OCI-LY1 (cell line): ENCODE measurements at regions not wholly inside any gene's neighbourhood (a gene's known extent, or its start where the extent isn't known, plus 50 kb on each side); places are given as distances from the start of the nearest gene placed in this dataset.

Experiments
- H2AFZ ChIP-seq: fragments of 200-600 bp; sonication (generic), shearing (Covaris generic); 2 replicates; pipeline ENCODE4 v1.6.0; 2014; ENCODE audit warnings: antibody characterized with exemption, mild to moderate bottlenecking, low read length
- H3F3A ChIP-seq: fragments of 200-600 bp; sonication (generic), shearing (Covaris generic); 2 replicates; pipeline ENCODE4 v1.6.0; 2014; ENCODE audit warnings: mild to moderate bottlenecking, antibody characterized with exemption, low read length, moderate library complexity; ENCODE audit not compliant: insufficient read depth
- H3K27ac ChIP-seq: fragments of 200-600 bp; sonication (generic); 2 replicates; pipeline ENCODE4 v1.5.1; 2014; ENCODE audit warnings: low read length, mixed run types, mild to moderate bottlenecking, low read depth; ENCODE audit not compliant: poor library complexity, severe bottlenecking
- H3K27me3 ChIP-seq: fragments of 200-600 bp; sonication (generic); 2 replicates; pipeline ENCODE4 v1.6.0; 2014; ENCODE audit warnings: antibody characterized with exemption, mild to moderate bottlenecking, low read length, moderate library complexity; ENCODE audit not compliant: insufficient read depth
- H3K36me3 ChIP-seq: fragments of 200-600 bp; sonication (generic); 2 replicates; pipeline ENCODE4 v1.6.1; 2014; ENCODE audit warnings: mild to moderate bottlenecking, antibody characterized with exemption, low read length, moderate library complexity, mixed read lengths; ENCODE audit not compliant: insufficient read depth
- H3K4me1 ChIP-seq: fragments of 200-600 bp; sonication (generic); 2 replicates; pipeline ENCODE4 v1.5.1; 2014; ENCODE audit warnings: mild to moderate bottlenecking, low read length, moderate library complexity; ENCODE audit not compliant: insufficient read depth, severe bottlenecking
- H3K4me2 ChIP-seq: fragments of 200-600 bp; sonication (generic), shearing (Covaris generic); 2 replicates; pipeline ENCODE4 v1.6.1; 2014; ENCODE audit warnings: low read length
- H3K4me3 ChIP-seq: fragments of 200-600 bp; sonication (generic); 2 replicates; pipeline ENCODE4 v1.5.1; 2014; ENCODE audit warnings: low read length, low read depth, mild to moderate bottlenecking, mixed read lengths; ENCODE audit not compliant: poor library complexity, severe bottlenecking
- H3K79me2 ChIP-seq: fragments of 200-600 bp; shearing (Covaris generic); 2 replicates; pipeline ENCODE4 v1.6.1; 2016; ENCODE audit warnings: mixed run types, low read length, mixed read lengths; ENCODE audit not compliant: insufficient read depth
- H3K9ac ChIP-seq: fragments of 200-600 bp; sonication (generic), shearing (Covaris generic); 2 replicates; pipeline ENCODE4 v1.6.1; 2014; ENCODE audit warnings: mild to moderate bottlenecking, low read length, mixed read lengths
- H3K9me2 ChIP-seq: fragments of 200-600 bp; sonication (generic), shearing (Covaris generic); 2 replicates; pipeline ENCODE4 v1.6.1; 2014; ENCODE audit warnings: low read depth, mild to moderate bottlenecking, low read length, mixed read lengths
- H3K9me3 ChIP-seq: fragments of 200-600 bp; shearing (Covaris generic); 2 replicates; pipeline ENCODE4 v1.6.1; 2014; ENCODE audit warnings: low read length, mixed read lengths
- H4K20me1 ChIP-seq: fragments of 200-600 bp; sonication (generic), shearing (Covaris generic); 2 replicates; pipeline ENCODE4 v1.6.0; 2016; ENCODE audit warnings: mild to moderate bottlenecking, low read length; ENCODE audit not compliant: insufficient read depth
- CTCF ChIP-seq: fragments of 200-600 bp; sonication (generic), shearing (Covaris generic); IDR thresholded peaks from 2 replicates; pipeline ENCODE4 v1.5.1; 2017; ENCODE audit warnings: mild to moderate bottlenecking, antibody characterized with exemption, low read length, moderate library complexity, mixed read lengths
- EZH2 ChIP-seq: fragments of 200-600 bp; sonication (generic), shearing (Covaris generic); IDR thresholded peaks from 2 replicates; pipeline ENCODE4 v1.8.0; 2017; ENCODE audit warnings: borderline replicate concordance, mixed run types, mild to moderate bottlenecking, antibody characterized with exemption, low read length, moderate library complexity, mixed read lengths

- Histone ChIP-seq H3K9me3 (no peaks in the 10 kb centered on the region), H3F3A (no peaks in the 10 kb centered on the region), H2AFZ (no peak overlapping the region), H3K4me1 (no peaks in the 10 kb centered on the region), H3K36me3 (no peaks in the 10 kb centered on the region), H3K27ac (no peak overlapping the region), H4K20me1 (no peaks in the 10 kb centered on the region), H3K4me3 (no peak overlapping the region), H3K9ac (no peak overlapping the region), H3K9me2 (no peaks in the 10 kb centered on the region), H3K4me2 (no peak overlapping the region), H3K27me3 (no peaks in the 10 kb centered on the region), H3K79me2 (no peaks in the 10 kb centered on the region)
- no peak for TF ChIP-seq CTCF
- no peak for TF ChIP-seq EZH2
Observed at GRCh38 chr2:146987996-146988395, 856.8 kb upstream of the ACVR2A start.

GRCh38 chr2:146986161-146986560 lies 858.7 kb upstream of the ACVR2A start:
- no peak for TF ChIP-seq EZH2
- no peak for TF ChIP-seq CTCF
- Histone ChIP-seq H3K36me3 (no peaks in the 10 kb centered on the region), H3K4me1 (no peaks in the 10 kb centered on the region), H3K27ac (no peak overlapping the region), H4K20me1 (no peaks in the 10 kb centered on the region), H2AFZ (no peak overlapping the region), H3K27me3 (no peaks in the 10 kb centered on the region), H3K9ac (no peak overlapping the region), H3K9me2 (no peaks in the 10 kb centered on the region), H3K4me2 (no peak overlapping the region), H3K9me3 (no peaks in the 10 kb centered on the region), H3F3A (no peaks in the 10 kb centered on the region), H3K79me2 (no peaks in the 10 kb centered on the region), H3K4me3 (no peak overlapping the region)

- no peaks in the 10 kb centered on the region for H3K79me2 ChIP-seq
- no peaks in the 10 kb centered on the region for H3K4me1 ChIP-seq
- H3K27me3 ChIP-seq = no peaks in the 10 kb centered on the region
- H3K27ac ChIP-seq = no peak overlapping the region
- H3K4me2 ChIP-seq = no peak overlapping the region
- H4K20me1 ChIP-seq = no peaks in the 10 kb centered on the region
- H2AFZ ChIP-seq = no peak overlapping the region
- TF ChIP-seq EZH2 (no peak), CTCF (no peak)
- H3K9me2 ChIP-seq = no peaks in the 10 kb centered on the region
- H3K4me3 ChIP-seq = no peak overlapping the region
- no peaks in the 10 kb centered on the region for H3K9me3 ChIP-seq
- no peak overlapping the region for H3K9ac ChIP-seq
- H3K36me3 ChIP-seq = no peaks in the 10 kb centered on the region
- H3F3A ChIP-seq = no peaks in the 10 kb centered on the region
Observed at GRCh38 chr2:146985753-146986152, 859.1 kb upstream of the ACVR2A start.
